GM23248 (cell line): ENCODE measurements at regions not wholly inside any gene's neighbourhood (a gene's known extent, or its start where the extent isn't known, plus 50 kb on each side); places are given as distances from the start of the nearest gene placed in this dataset.

Source experiments
- EZH2 ChIP-seq: fragments of 200-600 bp; sonication (generic); IDR thresholded peaks from 2 replicates; pipeline ENCODE4 v1.6.1; 2018; ENCODE audit warnings: antibody characterized with exemption, mild to moderate bottlenecking; ENCODE audit not compliant: insufficient read depth, poor library complexity, severe bottlenecking
- EZH2phosphoT487 ChIP-seq: fragments of 200-600 bp; sonication (generic); IDR thresholded peaks from 2 replicates; pipeline ENCODE4 v1.6.1; 2018; ENCODE audit warnings: antibody characterized with exemption, moderate library complexity, mild to moderate bottlenecking, low read depth; ENCODE audit not compliant: insufficient read depth

- TF ChIP-seq EZH2, result no peak
- TF ChIP-seq EZH2phosphoT487, result no peak
Measured at GRCh38 chr3:22469995-22470394, 719.0 kb upstream of the ZNF385D start.
